Colonic mucosa (tissue), 4 donors: ENCODE measurements at regions not wholly inside any gene's neighbourhood (a gene's known extent, or its start where the extent isn't known, plus 50 kb on each side); places are given as distances from the start of the nearest gene placed in this dataset.
"Not testable (repeated sequence)": the region's sequence is repeated elsewhere in the genome, so short reads cannot be mapped to it uniquely, and the experiment has no call there.

Experiments
- DNase-seq: peaks from one replicate; pipeline ENCODE4 v3.0.0-alpha.2; 2020
- H3K27ac ChIP-seq: fragments of 200-600 bp; one replicate; pipeline ENCODE4 v1.8.0; 2021
- H3K27me3 ChIP-seq: fragments of 200-600 bp; one replicate; pipeline ENCODE4 v1.8.0; 2021
- H3K36me3 ChIP-seq: fragments of 200-600 bp; one replicate; pipeline ENCODE4 v1.8.0; 2021
- H3K4me1 ChIP-seq: fragments of 200-600 bp; one replicate; pipeline ENCODE4 v1.8.0; 2021; ENCODE audit warnings: mild to moderate bottlenecking
- H3K4me3 ChIP-seq: fragments of 200-600 bp; one replicate; pipeline ENCODE4 v1.8.0; 2021
- H3K9ac ChIP-seq, 2 donors: one replicate each; pipeline ENCODE4 v1.7.0; 2013; ENCODE audit warnings: control low read depth in 2 of 2, low read depth in 2 of 2, low read length in 2 of 2
- H3K9me3 ChIP-seq: fragments of 200-600 bp; one replicate; pipeline ENCODE4 v1.8.0; 2021
- intact Hi-C: fragments of 100-400 bp; cut with DNase I; formaldehyde crosslinking; loops from one replicate; pipeline ENCODE4 v1.14.1; 2022
- TF ChIP-seq, protein P1 (sequence below): fragments of 200-600 bp; IDR thresholded peaks from one replicate; pipeline ENCODE4 v1.8.0; 2022; ENCODE audit warnings: antibody characterized with exemption, mild to moderate bottlenecking
- donor health status: healthy.
- donor health status: DM: no; HTN: no; CAD: no.
- donor health status: DM: no; HTN: no; CAD: no.

GRCh38 chr3:147237991-147238390, 168.4 kb downstream of the ZIC4 start:
- TF ChIP-seq, protein P1, sequence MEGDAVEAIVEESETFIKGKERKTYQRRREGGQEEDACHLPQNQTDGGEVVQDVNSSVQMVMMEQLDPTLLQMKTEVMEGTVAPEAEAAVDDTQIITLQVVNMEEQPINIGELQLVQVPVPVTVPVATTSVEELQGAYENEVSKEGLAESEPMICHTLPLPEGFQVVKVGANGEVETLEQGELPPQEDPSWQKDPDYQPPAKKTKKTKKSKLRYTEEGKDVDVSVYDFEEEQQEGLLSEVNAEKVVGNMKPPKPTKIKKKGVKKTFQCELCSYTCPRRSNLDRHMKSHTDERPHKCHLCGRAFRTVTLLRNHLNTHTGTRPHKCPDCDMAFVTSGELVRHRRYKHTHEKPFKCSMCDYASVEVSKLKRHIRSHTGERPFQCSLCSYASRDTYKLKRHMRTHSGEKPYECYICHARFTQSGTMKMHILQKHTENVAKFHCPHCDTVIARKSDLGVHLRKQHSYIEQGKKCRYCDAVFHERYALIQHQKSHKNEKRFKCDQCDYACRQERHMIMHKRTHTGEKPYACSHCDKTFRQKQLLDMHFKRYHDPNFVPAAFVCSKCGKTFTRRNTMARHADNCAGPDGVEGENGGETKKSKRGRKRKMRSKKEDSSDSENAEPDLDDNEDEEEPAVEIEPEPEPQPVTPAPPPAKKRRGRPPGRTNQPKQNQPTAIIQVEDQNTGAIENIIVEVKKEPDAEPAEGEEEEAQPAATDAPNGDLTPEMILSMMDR, result no peak
- no peaks in the 10 kb centered on the region for H3K4me1 ChIP-seq
- no peaks in the 10 kb centered on the region for H3K36me3 ChIP-seq
- H3K4me3 ChIP-seq, result no peak overlapping the region
- no peak overlapping the region for H3K27ac ChIP-seq
- no peaks in the 10 kb centered on the region for H3K27me3 ChIP-seq
- H3K9me3 ChIP-seq, result no peaks in the 10 kb centered on the region
- no peak for DNase-seq
- H3K9ac ChIP-seq, result no peak overlapping the region
- intact Hi-C loops, result no loop called here

DNA sequence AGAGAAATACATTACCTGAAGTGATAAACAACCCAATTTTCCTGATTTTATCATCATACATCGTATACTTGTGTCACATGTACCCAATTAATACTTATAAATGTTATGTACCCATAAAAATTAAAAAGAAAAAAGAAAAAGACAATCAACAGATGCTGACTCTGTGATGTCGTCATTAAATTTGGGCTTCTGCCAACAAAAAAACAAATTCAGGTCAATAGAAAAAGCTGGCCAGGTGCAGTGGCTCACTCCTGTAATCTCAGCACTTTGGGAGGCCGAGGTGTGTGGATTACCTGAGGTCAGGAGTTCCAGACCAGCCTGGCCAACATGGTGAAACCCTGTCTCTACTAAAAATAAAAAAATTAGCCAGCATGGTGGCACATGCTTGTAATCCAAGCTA, 174.4 kb downstream of the ZIC4 start:
- H3K36me3 ChIP-seq, H3K4me3 ChIP-seq, H3K9ac ChIP-seq, intact Hi-C loops, H3K27me3 ChIP-seq, DNase-seq, H3K9me3 ChIP-seq, H3K4me1 ChIP-seq, H3K27ac ChIP-seq: not testable (repeated sequence)

- H3K27me3 ChIP-seq, result no peaks in the 10 kb centered on the region
- H3K27ac ChIP-seq, result no peak overlapping the region
- H3K9me3 ChIP-seq, result no peaks in the 10 kb centered on the region
- intact Hi-C loops, result no loop called here
- H3K36me3 ChIP-seq, result no peaks in the 10 kb centered on the region
- TF ChIP-seq, protein P1, result no peak
- no peak overlapping the region for H3K9ac ChIP-seq
- no peaks in the 10 kb centered on the region for H3K4me1 ChIP-seq
- DNase-seq, result no peak
- H3K4me3 ChIP-seq, result no peak overlapping the region
Observed at GRCh38 chr3:147231111-147231510, 175.2 kb downstream of the ZIC4 start.

DNA sequence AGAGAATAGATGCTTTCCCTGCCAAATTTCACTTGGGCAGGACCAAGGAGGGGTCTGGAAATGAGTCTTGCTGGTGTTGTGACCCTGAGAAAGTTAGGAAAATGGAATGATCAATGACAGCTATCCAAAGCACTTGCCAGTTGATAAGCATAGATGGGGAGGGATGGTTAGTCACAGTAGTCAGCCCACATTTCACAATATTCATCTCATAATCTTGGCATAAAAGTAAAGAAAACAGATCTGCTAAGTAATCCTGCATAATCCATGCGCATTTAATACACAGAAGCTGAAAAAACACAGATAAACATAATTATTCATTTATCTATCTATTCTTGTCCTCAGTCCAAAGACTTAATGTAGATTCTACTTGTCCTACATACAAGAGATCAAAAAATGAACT, 184.1 kb downstream of the ZIC4 start:
- Histone ChIP-seq H3K4me3 (no peak overlapping the region), H3K4me1 (no peaks in the 10 kb centered on the region), H3K9ac (no peak overlapping the region), H3K27ac (no peak overlapping the region), H3K27me3 (no peaks in the 10 kb centered on the region), H3K36me3 (no peaks in the 10 kb centered on the region), H3K9me3 (no peaks in the 10 kb centered on the region)
- no peak for DNase-seq
- TF ChIP-seq, protein P1, result no peak
- intact Hi-C loops, result no loop called here

DNA sequence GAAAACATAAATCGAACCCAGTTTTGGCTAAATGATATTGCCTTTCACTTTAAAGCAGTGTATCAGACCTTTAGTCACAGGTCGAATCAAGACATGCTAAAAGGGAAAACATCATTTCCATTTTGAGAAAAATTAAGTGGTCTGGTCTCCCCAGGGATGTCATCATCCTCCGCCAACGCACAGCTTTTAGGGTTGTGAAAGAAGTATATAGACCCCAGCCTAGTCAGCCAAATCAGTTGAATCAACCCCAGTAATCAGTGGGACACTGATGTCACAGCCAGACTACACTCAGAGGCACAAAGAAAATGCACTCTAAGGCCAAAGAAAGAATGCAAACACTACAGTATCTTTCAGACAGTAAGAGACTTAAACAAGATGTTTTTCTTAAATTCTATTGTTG, 187.4 kb downstream of the ZIC4 start:
- Histone ChIP-seq H3K9me3 (no peaks in the 10 kb centered on the region), H3K4me3 (no peak overlapping the region), H3K9ac (no peak overlapping the region), H3K27ac (no peak overlapping the region), H3K36me3 (no peaks in the 10 kb centered on the region), H3K27me3 (no peaks in the 10 kb centered on the region), H3K4me1 (no peaks in the 10 kb centered on the region)
- DNase-seq, result no peak
- TF ChIP-seq, protein P1, result no peak
- intact Hi-C loops, result no loop called here

DNA sequence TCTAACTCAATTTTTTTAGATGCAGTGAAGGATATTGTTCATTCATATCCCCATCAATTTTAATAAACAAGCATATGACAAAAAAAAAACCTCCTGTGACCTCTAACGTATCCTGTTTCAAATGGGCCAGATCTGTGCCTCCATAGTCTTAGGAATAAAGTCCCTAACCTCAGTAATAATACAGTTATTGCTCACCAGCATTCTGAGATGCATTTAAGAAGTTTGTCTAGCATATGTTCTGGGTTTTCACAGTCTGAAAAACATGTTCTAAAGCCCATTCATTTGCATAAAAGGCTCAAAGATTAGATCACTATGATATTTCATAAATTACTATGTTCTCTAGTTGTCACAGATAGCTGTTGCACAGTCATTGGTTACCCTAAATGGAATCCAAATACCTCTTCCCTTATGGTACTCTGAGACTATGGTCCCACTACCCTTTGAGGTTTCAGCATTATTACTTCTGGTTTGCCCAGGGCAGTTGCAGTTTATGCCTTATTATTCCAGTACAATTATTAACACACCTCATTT, 190.1 kb downstream of the ZIC4 start:
- TF ChIP-seq, protein P1, result no peak
- Histone ChIP-seq H3K9me3 (no peaks in the 10 kb centered on the region), H3K4me1 (no peaks in the 10 kb centered on the region), H3K9ac (no peak overlapping the region), H3K36me3 (no peaks in the 10 kb centered on the region), H3K27ac (no peak overlapping the region), H3K27me3 (no peaks in the 10 kb centered on the region), H3K4me3 (no peak overlapping the region)
- no peak for DNase-seq
- intact Hi-C loops, result no loop called here
